Endodermal cell (in vitro differentiated cells): ENCODE measurements at regions not wholly inside any gene's neighbourhood (a gene's known extent, or its start where the extent isn't known, plus 50 kb on each side); places are given as distances from the start of the nearest gene placed in this dataset.
"Not testable (repeated sequence)": the region's sequence is repeated elsewhere in the genome, so short reads cannot be mapped to it uniquely, and the experiment has no call there.

Source experiments
- DNase-seq: peaks from one replicate; pipeline ENCODE4 v3.0.0-alpha.2; 2017
- H3K27ac ChIP-seq: 2 replicates; pipeline ENCODE4 v1.5.1; 2013; ENCODE audit warnings: mild to moderate bottlenecking, low read depth, low read length, moderate library complexity
- H3K27me3 ChIP-seq: 2 replicates; pipeline ENCODE4 v1.6.1; 2013; ENCODE audit warnings: mild to moderate bottlenecking, low read length, moderate library complexity; ENCODE audit not compliant: insufficient read depth, control insufficient read depth, poor library complexity, severe bottlenecking
- H3K36me3 ChIP-seq: 2 replicates; pipeline ENCODE4 v1.7.0; 2013; ENCODE audit warnings: mild to moderate bottlenecking, low read length, moderate library complexity; ENCODE audit not compliant: control insufficient read depth, insufficient read depth
- H3K4me1 ChIP-seq: one replicate; pipeline ENCODE4 v1.7.0; 2013; ENCODE audit warnings: low read length; ENCODE audit not compliant: control insufficient read depth, insufficient read depth
- H3K4me3 ChIP-seq: 2 replicates; pipeline ENCODE4 v1.5.1; 2013; ENCODE audit warnings: mild to moderate bottlenecking, low read length, moderate library complexity
- H3K9ac ChIP-seq: 2 replicates; pipeline ENCODE4 v1.6.1; 2013; ENCODE audit warnings: mild to moderate bottlenecking, low read length, moderate library complexity; ENCODE audit not compliant: poor library complexity, severe bottlenecking; ENCODE audit errors: extremely low read depth
- H3K9me3 ChIP-seq: 2 replicates; pipeline ENCODE4 v1.6.1; 2013; ENCODE audit warnings: mild to moderate bottlenecking, low read length, moderate library complexity; ENCODE audit not compliant: control insufficient read depth
- H3K27ac Mint-ChIP-seq: 2 replicates; pipeline ENCODE4 v1.8.0; 2020; ENCODE audit warnings: mixed read lengths
- H3K27me3 Mint-ChIP-seq: 2 replicates; pipeline ENCODE4 v1.8.0; 2021; ENCODE audit warnings: mild to moderate bottlenecking, mixed read lengths; ENCODE audit not compliant: insufficient read depth
- H3K36me3 Mint-ChIP-seq: 2 replicates; pipeline ENCODE4 v1.8.0; 2020; ENCODE audit warnings: low read depth, mixed read lengths
- H3K4me1 Mint-ChIP-seq: 2 replicates; pipeline ENCODE4 v1.8.0; 2020; ENCODE audit warnings: mixed read lengths
- H3K4me3 Mint-ChIP-seq: 2 replicates; pipeline ENCODE4 v1.8.0; 2020; ENCODE audit warnings: mild to moderate bottlenecking, moderate library complexity, mixed read lengths
- H3K9me3 Mint-ChIP-seq: 2 replicates; pipeline ENCODE4 v1.8.0; 2020; ENCODE audit warnings: mild to moderate bottlenecking, mixed read lengths
- WGBS, 2 experiments: methylation state at CpG; one replicate each; pipeline versions ENCODE4 v1.1.5 to v1.1.7; 2013; ENCODE audit warnings: missing lambda C conversion rate in 2 of 2, mixed read lengths in 1 of 2; ENCODE audit not compliant: insufficient coverage in 1 of 2, insufficient read length in 1 of 2; 5-methylcytosine and 5-hydroxymethylcytosine counted together
- TF ChIP-seq, protein P1 (sequence below): fragments of 200-600 bp; sonication (generic); conservative IDR thresholded peaks from 2 replicates; pipeline ENCODE4 v1.5.0; 2021; ENCODE audit warnings: antibody characterized with exemption, mild to moderate bottlenecking

GRCh38 chr2:228768818-228769217 is 502.3 kb downstream of the PID1 start:
- Histone ChIP-seq H3K36me3 (no peaks in the 10 kb centered on the region), H3K4me1 (no peaks in the 10 kb centered on the region), H3K4me3 (no peak overlapping the region), H3K9me3 (no peaks in the 10 kb centered on the region), H3K9ac (no peak overlapping the region), H3K27me3 (no peaks in the 10 kb centered on the region), H3K27ac (no peak overlapping the region)
- peaks cover 7% of the 10 kb centered on the region for H3K4me1 Mint-ChIP-seq
- no peak overlapping the region for H3K27ac Mint-ChIP-seq
- no peak overlapping the region for H3K4me3 Mint-ChIP-seq
- H3K27me3 Mint-ChIP-seq = peaks cover 17% of the 10 kb centered on the region
- TF ChIP-seq, protein P1, sequence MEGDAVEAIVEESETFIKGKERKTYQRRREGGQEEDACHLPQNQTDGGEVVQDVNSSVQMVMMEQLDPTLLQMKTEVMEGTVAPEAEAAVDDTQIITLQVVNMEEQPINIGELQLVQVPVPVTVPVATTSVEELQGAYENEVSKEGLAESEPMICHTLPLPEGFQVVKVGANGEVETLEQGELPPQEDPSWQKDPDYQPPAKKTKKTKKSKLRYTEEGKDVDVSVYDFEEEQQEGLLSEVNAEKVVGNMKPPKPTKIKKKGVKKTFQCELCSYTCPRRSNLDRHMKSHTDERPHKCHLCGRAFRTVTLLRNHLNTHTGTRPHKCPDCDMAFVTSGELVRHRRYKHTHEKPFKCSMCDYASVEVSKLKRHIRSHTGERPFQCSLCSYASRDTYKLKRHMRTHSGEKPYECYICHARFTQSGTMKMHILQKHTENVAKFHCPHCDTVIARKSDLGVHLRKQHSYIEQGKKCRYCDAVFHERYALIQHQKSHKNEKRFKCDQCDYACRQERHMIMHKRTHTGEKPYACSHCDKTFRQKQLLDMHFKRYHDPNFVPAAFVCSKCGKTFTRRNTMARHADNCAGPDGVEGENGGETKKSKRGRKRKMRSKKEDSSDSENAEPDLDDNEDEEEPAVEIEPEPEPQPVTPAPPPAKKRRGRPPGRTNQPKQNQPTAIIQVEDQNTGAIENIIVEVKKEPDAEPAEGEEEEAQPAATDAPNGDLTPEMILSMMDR = no peak
- no peak for DNase-seq
- H3K9me3 Mint-ChIP-seq = no peaks in the 10 kb centered on the region
- no peaks in the 10 kb centered on the region for H3K36me3 Mint-ChIP-seq
- 93 to 100% methylated on average over 1 of the region's 1 CpG for WGBS, 2 experiments

DNA sequence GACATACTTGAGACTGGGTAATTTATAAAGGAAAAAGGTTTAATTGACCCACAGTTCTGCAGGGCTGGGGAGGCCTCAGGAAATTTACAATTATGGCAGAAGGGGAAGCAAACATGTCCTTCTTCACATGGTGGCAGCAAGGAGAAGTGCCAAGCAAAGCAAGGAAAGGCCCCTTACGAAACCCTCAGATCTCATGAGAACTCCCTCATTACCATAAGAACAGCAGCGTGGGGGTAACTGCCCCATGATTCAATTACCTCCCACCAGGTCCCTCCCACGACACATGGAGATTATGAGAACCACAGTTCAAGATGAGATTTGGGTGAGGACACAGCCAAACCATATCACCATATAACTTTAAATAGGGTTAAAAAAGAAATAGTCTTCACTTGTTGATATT is 502.9 kb downstream of the PID1 start:
- H3K36me3 Mint-ChIP-seq, H3K4me3 Mint-ChIP-seq, H3K4me3 ChIP-seq, H3K36me3 ChIP-seq, H3K27ac Mint-ChIP-seq, H3K9me3 ChIP-seq, H3K4me1 ChIP-seq, DNase-seq, H3K9ac ChIP-seq, H3K27ac ChIP-seq, H3K27me3 ChIP-seq, H3K9me3 Mint-ChIP-seq: not testable (repeated sequence)
- 80% methylated on average over 3 of the region's 3 CpGs; no CpG with 5 or more reads in 1 of the 2 experiments for WGBS, 2 experiments
- H3K4me1 Mint-ChIP-seq = peaks cover 14% of the 10 kb centered on the region
- peaks cover 17% of the 10 kb centered on the region for H3K27me3 Mint-ChIP-seq

DNA sequence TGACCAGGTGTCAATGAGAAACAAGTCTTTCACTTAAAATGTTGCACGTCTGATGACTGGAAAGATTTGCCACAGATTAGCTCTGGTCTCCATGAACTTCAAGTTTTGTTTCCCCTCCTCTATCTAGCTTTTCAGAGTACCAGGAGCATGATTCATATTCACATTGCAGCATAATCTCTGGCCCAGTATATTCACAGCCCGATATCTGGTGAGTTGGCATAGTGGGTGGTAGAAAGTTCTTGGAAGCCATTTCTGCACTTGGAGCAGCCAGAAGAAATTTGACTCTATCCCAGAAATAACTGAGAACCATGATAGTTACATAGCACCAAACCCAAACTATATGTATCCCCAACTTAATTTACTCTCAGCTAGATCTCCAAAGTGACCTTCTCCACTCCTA is 503.9 kb downstream of the PID1 start:
- H3K27ac Mint-ChIP-seq = no peak overlapping the region
- peaks cover 21% of the 10 kb centered on the region for H3K4me1 Mint-ChIP-seq
- H3K27me3 Mint-ChIP-seq = peaks cover 17% of the 10 kb centered on the region
- Histone ChIP-seq H3K27ac (no peak overlapping the region), H3K9me3 (no peaks in the 10 kb centered on the region), H3K4me3 (no peak overlapping the region), H3K4me1 (peaks cover 10% of the 10 kb centered on the region), H3K36me3 (no peaks in the 10 kb centered on the region), H3K9ac (no peak overlapping the region), H3K27me3 (no peaks in the 10 kb centered on the region)
- DNase-seq = no peak
- TF ChIP-seq, protein P1 = no peak
- 87 to 100% methylated on average over 1 to 2 of the region's 2 CpGs for WGBS, 2 experiments
- H3K36me3 Mint-ChIP-seq = no peaks in the 10 kb centered on the region
- H3K4me3 Mint-ChIP-seq = no peak overlapping the region
- H3K9me3 Mint-ChIP-seq = no peaks in the 10 kb centered on the region

DNA sequence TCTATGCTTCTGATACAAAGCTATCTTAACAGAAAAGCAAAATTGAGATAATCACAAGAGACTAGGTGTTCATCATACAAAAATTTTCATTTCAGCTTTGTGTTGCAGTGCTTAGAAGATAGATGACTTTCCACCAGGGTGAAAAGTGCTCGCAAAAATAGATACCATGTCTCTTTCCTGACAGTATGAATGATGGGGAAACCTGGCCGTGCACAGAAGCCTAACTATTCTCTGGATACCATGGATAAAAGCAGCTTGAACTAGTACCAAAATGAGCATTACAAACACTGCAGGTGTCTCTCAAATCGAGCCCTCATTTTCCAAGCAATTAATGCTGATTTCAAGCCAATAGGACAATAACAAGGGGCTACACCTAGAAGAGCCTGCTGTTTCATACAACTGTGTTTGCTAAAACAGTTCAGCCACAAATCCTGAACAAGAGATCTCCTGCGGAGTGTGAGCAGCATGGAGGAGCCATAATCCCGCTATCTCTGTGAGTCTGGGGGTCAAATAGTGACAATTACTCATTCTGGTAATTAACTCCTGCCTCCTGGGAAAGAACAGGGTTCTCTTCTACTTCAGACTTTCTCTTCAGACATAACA is 507.6 kb downstream of the PID1 start:
- H3K9me3 Mint-ChIP-seq = peaks cover 1% of the 10 kb centered on the region
- Histone ChIP-seq H3K27me3 (no peaks in the 10 kb centered on the region), H3K9ac (no peak overlapping the region), H3K4me1 (peaks cover 10% of the 10 kb centered on the region), H3K9me3 (no peaks in the 10 kb centered on the region), H3K4me3 (peak overlapping the region; percentile 5), H3K36me3 (no peaks in the 10 kb centered on the region), H3K27ac (peak overlapping the region; percentile 21)
- H3K4me1 Mint-ChIP-seq = peaks cover 16% of the 10 kb centered on the region
- DNase-seq = peak; percentile 59
- no peaks in the 10 kb centered on the region for H3K36me3 Mint-ChIP-seq
- 73 to 74% methylated on average over 2 to 5 of the region's 5 CpGs for WGBS, 2 experiments
- no peak overlapping the region for H3K4me3 Mint-ChIP-seq
- TF ChIP-seq, protein P1 = no peak
- H3K27me3 Mint-ChIP-seq = peaks cover 17% of the 10 kb centered on the region
- H3K27ac Mint-ChIP-seq = no peak overlapping the region
